Psoas muscle (tissue), 7 donors: ENCODE measurements at regions not wholly inside any gene's neighbourhood (a gene's known extent, or its start where the extent isn't known, plus 50 kb on each side); places are given as distances from the start of the nearest gene placed in this dataset.

Experiments used
- ATAC-seq, 4 donors: fragments of 200-7000 bp; cut with Tn5 transposase; one replicate each; pipeline ENCODE4 v1.9.1; 2020; ENCODE audit warnings: moderate library complexity in 3 of 4, mild to moderate bottlenecking in 2 of 4
- DNase-seq, 2 donors: peaks; one replicate each; pipeline ENCODE4 v3.0.0-alpha.2; 2020
- H3K27ac ChIP-seq: fragments of 200-600 bp; one replicate; pipeline ENCODE4 v1.8.0; 2022
- H3K27me3 ChIP-seq, 3 donors: fragments of 200-600 bp in 1 of 3; one replicate each; pipeline versions ENCODE4 v1.6.1 to v1.8.0; 2013 to 2022; ENCODE audit warnings: low read length in 2 of 3, mild to moderate bottlenecking in 2 of 3, moderate library complexity in 1 of 3; ENCODE audit not compliant: insufficient read depth in 3 of 3
- H3K36me3 ChIP-seq, 2 donors: fragments of 200-600 bp in 1 of 2; one replicate each; pipeline versions ENCODE4 v1.6.1 to v1.8.0; 2013 to 2022; ENCODE audit warnings: low read depth in 1 of 2, mild to moderate bottlenecking in 1 of 2, moderate library complexity in 1 of 2; ENCODE audit not compliant: insufficient read depth in 1 of 2
- H3K4me1 ChIP-seq: fragments of 200-600 bp; one replicate; pipeline ENCODE4 v1.8.0; 2022
- H3K4me3 ChIP-seq: fragments of 200-600 bp; one replicate; pipeline ENCODE4 v1.8.0; 2022; ENCODE audit warnings: mild to moderate bottlenecking
- H3K9me3 ChIP-seq: fragments of 200-600 bp; one replicate; pipeline ENCODE4 v1.8.0; 2022
- WGBS, 3 donors: extraction: QIAGEN DNeasy Blood & Tissue Kit; methylation state at CpG; one replicate each; pipeline versions ENCODE4 v1.1.6 to v1.1.7; 2013; 5-methylcytosine and 5-hydroxymethylcytosine counted together
- intact Hi-C, 2 donors: fragments of 100-400 bp; cut with DNase I; formaldehyde crosslinking; loops; one replicate each; pipeline versions ENCODE4 v1.11.0 to v1.14.2; 2022
- TF ChIP-seq, protein P1 (sequence below): fragments of 200-600 bp; IDR thresholded peaks from one replicate; pipeline ENCODE4 v1.8.0; 2022; ENCODE audit warnings: antibody characterized with exemption
- donor health status: healthy with polysubstance abuse.
- donor health status: DM: no; HTN: no; CAD: no; lungs with moderate emphysema.
- donor health status: Bipolar disorder and iron deficiency.
- donor health status: healthy.
- donor health status: DM: yes; HTN: yes; CAD: no.
- donor health status: DM: no; HTN: no; CAD: no.
- donor health status: DM: yes; HTN: yes; CAD: no.

DNA sequence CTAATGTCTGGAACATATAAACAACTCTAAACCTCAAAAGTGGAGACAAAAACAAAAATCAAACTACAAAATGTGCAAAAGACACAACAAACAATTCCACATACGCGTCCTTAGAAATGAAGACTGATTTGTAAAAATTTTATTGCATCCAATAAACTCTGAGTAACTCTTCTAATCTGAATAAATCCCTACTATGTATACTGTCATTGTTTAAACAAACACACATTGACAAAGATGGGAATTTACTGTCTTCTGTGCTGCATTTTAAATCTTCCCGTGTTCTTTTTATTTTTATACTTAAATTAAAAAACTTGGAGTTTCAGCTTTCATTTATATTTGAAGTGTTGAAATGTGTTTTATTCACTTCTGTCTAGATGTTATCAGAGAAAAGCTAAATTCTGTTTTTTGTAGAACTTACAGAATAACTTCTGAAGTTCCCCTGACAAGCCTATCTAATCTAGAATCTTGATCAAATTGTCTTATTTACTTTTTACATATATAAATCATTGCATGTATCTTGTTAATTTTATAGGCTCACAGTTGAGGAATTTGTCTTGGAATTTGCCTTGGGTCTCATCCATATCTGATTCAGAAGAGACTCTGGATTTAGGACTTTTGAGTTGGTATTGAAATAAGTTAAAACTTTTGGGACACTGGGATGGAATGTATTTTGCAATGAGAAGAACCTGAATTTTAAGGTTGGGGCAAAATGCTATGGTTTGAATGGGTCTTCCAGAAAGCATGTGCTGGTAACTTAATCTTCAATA is 2064.4 kb upstream of the C9orf72 start:
- Histone ChIP-seq H3K4me1 (no peaks in the 10 kb centered on the region), H3K36me3 (no peaks in the 10 kb centered on the region), H3K9me3 (no peaks in the 10 kb centered on the region), H3K4me3 (no peak overlapping the region), H3K27me3 (no peaks in the 10 kb centered on the region), H3K27ac (no peak overlapping the region)
- TF ChIP-seq, protein P1, sequence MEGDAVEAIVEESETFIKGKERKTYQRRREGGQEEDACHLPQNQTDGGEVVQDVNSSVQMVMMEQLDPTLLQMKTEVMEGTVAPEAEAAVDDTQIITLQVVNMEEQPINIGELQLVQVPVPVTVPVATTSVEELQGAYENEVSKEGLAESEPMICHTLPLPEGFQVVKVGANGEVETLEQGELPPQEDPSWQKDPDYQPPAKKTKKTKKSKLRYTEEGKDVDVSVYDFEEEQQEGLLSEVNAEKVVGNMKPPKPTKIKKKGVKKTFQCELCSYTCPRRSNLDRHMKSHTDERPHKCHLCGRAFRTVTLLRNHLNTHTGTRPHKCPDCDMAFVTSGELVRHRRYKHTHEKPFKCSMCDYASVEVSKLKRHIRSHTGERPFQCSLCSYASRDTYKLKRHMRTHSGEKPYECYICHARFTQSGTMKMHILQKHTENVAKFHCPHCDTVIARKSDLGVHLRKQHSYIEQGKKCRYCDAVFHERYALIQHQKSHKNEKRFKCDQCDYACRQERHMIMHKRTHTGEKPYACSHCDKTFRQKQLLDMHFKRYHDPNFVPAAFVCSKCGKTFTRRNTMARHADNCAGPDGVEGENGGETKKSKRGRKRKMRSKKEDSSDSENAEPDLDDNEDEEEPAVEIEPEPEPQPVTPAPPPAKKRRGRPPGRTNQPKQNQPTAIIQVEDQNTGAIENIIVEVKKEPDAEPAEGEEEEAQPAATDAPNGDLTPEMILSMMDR: no peak
- no peak for ATAC-seq
- WGBS, 3 donors: 71 to 95% (median 91%) methylated on average over 3 of the region's 3 CpGs
- intact Hi-C loops: no loop called here
- no peak for DNase-seq

- TF ChIP-seq, protein P1: no peak
- 58 to 75% (median 61%) methylated on average over 2 of the region's 2 CpGs for WGBS, 3 donors
- no peaks in the 10 kb centered on the region for H3K4me1 ChIP-seq
- H3K4me3 ChIP-seq: no peak overlapping the region
- ATAC-seq (no peak), DNase-seq (no peak)
- H3K9me3 ChIP-seq: no peaks in the 10 kb centered on the region
- no peaks in the 10 kb centered on the region for H3K27me3 ChIP-seq
- H3K27ac ChIP-seq: no peak overlapping the region
- no peaks in the 10 kb centered on the region for H3K36me3 ChIP-seq
- intact Hi-C loops: no loop called here
Observed at GRCh38 chr9:29640507-29640906, 2067.2 kb upstream of the C9orf72 start.

DNA sequence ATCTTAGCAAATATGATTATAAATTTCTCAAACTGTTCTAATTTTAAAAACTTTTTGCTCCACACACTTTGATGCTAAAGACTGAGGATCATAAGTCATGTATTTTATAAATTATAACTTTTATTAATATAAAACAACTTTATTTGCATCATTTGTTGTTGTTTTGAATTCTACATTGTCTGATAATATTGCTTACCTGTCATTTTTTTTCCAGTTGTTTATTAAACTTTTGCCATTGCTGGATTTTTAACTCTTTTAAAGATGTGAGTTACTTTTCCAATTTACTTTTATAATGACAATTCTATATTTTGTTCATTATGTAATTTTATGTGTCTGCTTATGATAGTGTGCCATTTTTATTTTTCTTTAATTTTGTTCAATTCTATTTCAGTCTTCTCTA is 2071.2 kb upstream of the C9orf72 start:
- TF ChIP-seq, protein P1: no peak
- Histone ChIP-seq H3K4me3 (no peak overlapping the region), H3K27ac (no peak overlapping the region), H3K27me3 (no peaks in the 10 kb centered on the region), H3K9me3 (no peaks in the 10 kb centered on the region), H3K36me3 (no peaks in the 10 kb centered on the region), H3K4me1 (no peaks in the 10 kb centered on the region)
- ATAC-seq (no peak), DNase-seq (no peak)
- intact Hi-C loops: no loop called here

GRCh38 chr9:29647451-29647850 is 2074.2 kb upstream of the C9orf72 start:
- DNase-seq (no peak), ATAC-seq (no peak)
- Histone ChIP-seq H3K4me3 (no peak overlapping the region), H3K27ac (no peak overlapping the region), H3K36me3 (no peaks in the 10 kb centered on the region), H3K27me3 (no peaks in the 10 kb centered on the region), H3K4me1 (no peaks in the 10 kb centered on the region), H3K9me3 (no peaks in the 10 kb centered on the region)
- TF ChIP-seq, protein P1: no peak
- intact Hi-C loops: no loop called here

DNA sequence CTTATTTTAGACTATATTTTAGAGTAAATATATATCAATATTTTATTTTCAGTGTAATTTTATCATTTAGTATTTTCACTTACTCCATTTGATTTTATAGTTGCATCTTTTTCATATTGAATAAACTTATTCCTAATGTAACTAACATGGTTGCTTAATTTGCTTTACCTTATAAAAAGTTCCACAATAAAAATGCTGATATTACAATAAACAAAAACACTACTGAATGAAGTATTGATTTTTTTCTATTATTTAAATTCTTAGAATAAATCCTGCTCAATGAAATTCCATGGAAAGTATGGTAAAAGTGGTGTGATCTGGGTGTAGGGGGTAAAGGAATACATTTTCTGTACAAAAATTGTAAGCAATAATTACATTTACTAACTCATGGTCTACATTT is 2074.9 kb upstream of the C9orf72 start:
- Histone ChIP-seq H3K9me3 (no peaks in the 10 kb centered on the region), H3K4me3 (no peak overlapping the region), H3K27ac (no peak overlapping the region), H3K4me1 (no peaks in the 10 kb centered on the region), H3K27me3 (no peaks in the 10 kb centered on the region), H3K36me3 (no peaks in the 10 kb centered on the region)
- intact Hi-C loops: no loop called here
- DNase-seq: no peak
- TF ChIP-seq, protein P1: no peak
- ATAC-seq: no peak
